Esophagus squamous epithelium (tissue), 5 donors: ENCODE measurements at regions not wholly inside any gene's neighbourhood (a gene's known extent, or its start where the extent isn't known, plus 50 kb on each side); places are given as distances from the start of the nearest gene placed in this dataset.

Experiments
- DNase-seq: peaks from one replicate; lab custom pipeline; 2025; lab: John Stamatoyannopoulos, UW
- H3K27ac ChIP-seq, 4 donors: fragments of 200-600 bp; sonication (generic); one replicate each; pipeline ENCODE4 v1.5.1; 2016 to 2019; ENCODE audit warnings: mild to moderate bottlenecking in 1 of 4
- H3K27me3 ChIP-seq, 4 donors: fragments of 200-600 bp; sonication (generic); 1 replicate in 3 of 4; 2 replicates in 1 of 4; pipeline versions ENCODE4 v1.5.1 to v1.6.0; 2017 to 2021; ENCODE audit warnings: antibody characterized with exemption in 1 of 4
- H3K36me3 ChIP-seq, 3 donors: fragments of 200-600 bp; sonication (generic); one replicate each; pipeline ENCODE4 v1.5.1; 2016 to 2019
- H3K4me1 ChIP-seq, 3 donors: fragments of 200-600 bp; sonication (generic); one replicate each; pipeline ENCODE4 v1.5.1; 2017 to 2019
- H3K4me3 ChIP-seq, 4 donors: fragments of 200-600 bp; sonication (generic); 1 replicate in 3 of 4; 2 replicates in 1 of 4; pipeline ENCODE4 v1.5.1; 2016 to 2019; ENCODE audit warnings: mild to moderate bottlenecking in 2 of 4, moderate library complexity in 1 of 4
- H3K9me3 ChIP-seq, 3 donors: fragments of 200-600 bp; sonication (generic); one replicate each; pipeline ENCODE4 v1.5.1; 2016 to 2019
- CTCF ChIP-seq, 6 experiments: fragments of 450-650 bp in 4 of 6; fragments of 200-600 bp in 2 of 6; sonication (generic) in 2 of 6; IDR thresholded peaks; one replicate each; pipeline ENCODE4 v1.5.1; 2016 to 2019; ENCODE audit warnings: antibody characterized with exemption in 6 of 6, mild to moderate bottlenecking in 4 of 6, moderate library complexity in 4 of 6
- POLR2A ChIP-seq, 4 donors: fragments of 450-650 bp; IDR thresholded peaks; one replicate each; pipeline ENCODE4 v1.6.1; 2017; ENCODE audit warnings: antibody characterized with exemption in 4 of 4, mild to moderate bottlenecking in 4 of 4, moderate library complexity in 3 of 4
- WGBS, 2 donors: methylation state at CpG; one replicate each; pipeline ENCODE4 v1.1.5; 2018; 5-methylcytosine and 5-hydroxymethylcytosine counted together
- intact Hi-C: fragments of 100-400 bp; cut with DNase I; formaldehyde crosslinking; loops from one replicate; pipeline ENCODE4 v1.15.0; 2022
- donor health status: DM: yes; HTN: yes; CAD: no.

GRCh38 chr18:64398320-64398719, 249.4 kb upstream of the LINC00305 start:
- Histone ChIP-seq H3K9me3 (no peaks in the 10 kb centered on the region), H3K27ac (no peak overlapping the region), H3K36me3 (no peaks in the 10 kb centered on the region), H3K27me3 (no peaks in the 10 kb centered on the region), H3K4me3 (no peak overlapping the region), H3K4me1 (no peaks in the 10 kb centered on the region)
- intact Hi-C loops, result no loop called here
- DNase-seq, result no peak
- TF ChIP-seq POLR2A (IDR thresholded peaks at IDR 0.05) (no peak), CTCF (IDR thresholded peaks at IDR 0.05) (no peak)
- WGBS, 2 donors, result 36 to 40% methylated on average over 1 of the region's 1 CpG

GRCh38 chr18:64392202-64392601, 243.3 kb upstream of the LINC00305 start:
- Histone ChIP-seq H3K27me3 (no peaks in the 10 kb centered on the region), H3K4me3 (no peak overlapping the region), H3K9me3 (no peaks in the 10 kb centered on the region), H3K4me1 (no peaks in the 10 kb centered on the region), H3K36me3 (no peaks in the 10 kb centered on the region), H3K27ac (no peak overlapping the region)
- 36 to 47% methylated on average over 1 of the region's 1 CpG for WGBS, 2 donors
- intact Hi-C loops, result no loop called here
- DNase-seq, result no peak
- TF ChIP-seq CTCF (IDR thresholded peaks at IDR 0.05) (no peak), POLR2A (IDR thresholded peaks at IDR 0.05) (no peak)

GRCh38 chr18:64384101-64384500, 235.2 kb upstream of the LINC00305 start:
- TF ChIP-seq CTCF (IDR thresholded peaks at IDR 0.05) (no peak), POLR2A (IDR thresholded peaks at IDR 0.05) (no peak)
- Histone ChIP-seq H3K4me3 (no peak overlapping the region), H3K9me3 (no peaks in the 10 kb centered on the region), H3K4me1 (no peaks in the 10 kb centered on the region), H3K27ac (no peak overlapping the region), H3K27me3 (no peaks in the 10 kb centered on the region), H3K36me3 (no peaks in the 10 kb centered on the region)
- intact Hi-C loops, result no loop called here
- 56 to 73% methylated on average over 1 of the region's 1 CpG for WGBS, 2 donors
- no peak for DNase-seq

- no peak for TF ChIP-seq CTCF (IDR thresholded peaks at IDR 0.05)
- TF ChIP-seq POLR2A (IDR thresholded peaks at IDR 0.05), result no peak
- Histone ChIP-seq H3K27me3 (no peaks in the 10 kb centered on the region), H3K9me3 (peaks cover 0 to 6% (median 0%) of the 10 kb centered on the region in 3 donors), H3K4me3 (no peak overlapping the region), H3K36me3 (no peaks in the 10 kb centered on the region), H3K27ac (no peak overlapping the region), H3K4me1 (no peaks in the 10 kb centered on the region)
- 46 to 52% methylated on average over 1 of the region's 1 CpG for WGBS, 2 donors
- no peak for DNase-seq
- intact Hi-C loops, result no loop called here
Measured at GRCh38 chr18:64380117-64380516, 231.2 kb upstream of the LINC00305 start.

GRCh38 chr18:64379662-64380061, 230.8 kb upstream of the LINC00305 start:
- H3K27me3 ChIP-seq, result no peaks in the 10 kb centered on the region
- H3K4me3 ChIP-seq, result no peak overlapping the region
- no peak overlapping the region for H3K27ac ChIP-seq
- 76 to 93% methylated on average over 1 of the region's 1 CpG for WGBS, 2 donors
- no peaks in the 10 kb centered on the region for H3K36me3 ChIP-seq
- TF ChIP-seq POLR2A (IDR thresholded peaks at IDR 0.05), result no peak
- TF ChIP-seq CTCF (IDR thresholded peaks at IDR 0.05), result no peak
- DNase-seq, result no peak
- peaks cover 0 to 6% (median 0%) of the 10 kb centered on the region in 3 donors for H3K9me3 ChIP-seq
- no peaks in the 10 kb centered on the region for H3K4me1 ChIP-seq
- intact Hi-C loops, result no loop called here
